ENCODE measurements at regions not wholly inside any gene's neighbourhood (a gene's known extent, or its start where the extent isn't known, plus 50 kb on each side); places are given as distances from the start of the nearest gene placed in this dataset.

- H3K4me1 ChIP-seq, result no peaks in the 10 kb centered on the region
Observed at GRCh38 chr20:57112448-57112847, 154.0 kb downstream of the BMP7 start.

GRCh38 chr20:57114290-57115005 is 152.0 kb downstream of the BMP7 start:
- Histone ChIP-seq H3K4me3 (no peak overlapping the region), H3K9me3 (peaks cover 0 to 14% (median 0%) of the 10 kb centered on the region in 11 donors), H3K27me3 (no peaks in the 10 kb centered on the region), H3K27ac (no peak overlapping the region), H3K4me1 (no peaks in the 10 kb centered on the region), H3K36me3 (no peaks in the 10 kb centered on the region)
- DNase-seq (no peak), ATAC-seq (peak in 1 of 8 donors; percentile 30)
- 64 to 73% methylated on average over 8 of the region's 8 CpGs for WGBS, 2 donors
- no peak for TF ChIP-seq CTCF (IDR thresholded peaks at IDR 0.05)
- intact Hi-C loops (cut with DNase I), result no loop called here

More at GRCh38 chr20:57112448-57112847, 154.0 kb downstream of the BMP7 start:
- intact Hi-C loops (cut with DNase I), result no loop called here
- H3K9me3 ChIP-seq, result peaks cover 0 to 14% (median 0%) of the 10 kb centered on the region in 11 donors
- WGBS, 2 donors, result 70 to 80% methylated on average over 8 of the region's 8 CpGs
- peaks cover 0 to 6% (median 0%) of the 10 kb centered on the region in 7 donors for H3K27me3 ChIP-seq
- no peak overlapping the region for H3K4me3 ChIP-seq
- DNase-seq (no peak), ATAC-seq (no peak)
- no peak overlapping the region for H3K27ac ChIP-seq
- H3K36me3 ChIP-seq, result no peaks in the 10 kb centered on the region
- TF ChIP-seq CTCF (IDR thresholded peaks at IDR 0.05), result no peak

DNA sequence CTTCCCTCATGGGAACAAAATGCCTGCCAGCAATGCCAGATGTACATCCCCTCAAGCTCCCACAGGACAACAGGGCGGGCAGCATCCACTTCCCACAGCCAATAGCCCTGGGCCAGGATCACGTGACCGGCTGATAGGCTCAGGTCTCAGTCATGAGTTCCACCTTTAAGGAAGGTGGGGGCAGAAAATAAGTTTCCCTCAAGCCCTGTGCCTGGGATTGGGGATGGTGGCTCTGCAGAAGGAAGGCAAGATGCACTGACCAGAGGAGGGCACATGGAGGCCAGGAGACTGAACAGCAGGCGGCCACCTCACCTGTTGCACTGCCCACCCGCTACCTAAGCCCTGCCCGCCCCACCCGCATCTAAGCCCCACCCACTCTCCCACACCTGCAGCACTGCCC is 149.1 kb downstream of the BMP7 start:
- Histone ChIP-seq H3K4me3 (no peak overlapping the region), H3K27me3 (peaks cover 0 to 7% (median 0%) of the 10 kb centered on the region in 7 donors), H3K36me3 (no peaks in the 10 kb centered on the region), H3K9me3 (peaks cover 0 to 19% (median 0%) of the 10 kb centered on the region in 11 donors), H3K27ac (no peak overlapping the region), H3K4me1 (no peaks in the 10 kb centered on the region)
- 85 to 88% methylated on average over 7 of the region's 7 CpGs for WGBS, 2 donors
- intact Hi-C loops (cut with DNase I), result no loop called here
- DNase-seq, result no peak
- no peak for ATAC-seq
- no peak for TF ChIP-seq CTCF (IDR thresholded peaks at IDR 0.05)

- DNase-seq (no peak), ATAC-seq (no peak)
- intact Hi-C loops (cut with DNase I), result no loop called here
- Histone ChIP-seq H3K36me3 (no peaks in the 10 kb centered on the region), H3K27me3 (peaks cover 0 to 7% (median 0%) of the 10 kb centered on the region in 7 donors), H3K4me3 (no peak overlapping the region), H3K27ac (no peak overlapping the region), H3K9me3 (peaks cover 0 to 19% (median 0%) of the 10 kb centered on the region in 11 donors), H3K4me1 (no peaks in the 10 kb centered on the region)
- TF ChIP-seq CTCF (IDR thresholded peaks at IDR 0.05), result no peak
- WGBS, 2 donors, result 90 to 91% methylated on average over 21 of the region's 21 CpGs
Observed at GRCh38 chr20:57118107-57118769, 148.2 kb downstream of the BMP7 start.
